Upper lobe of right lung (tissue), 1 donor: ENCODE measurements at regions not wholly inside any gene's neighbourhood (a gene's known extent, or its start where the extent isn't known, plus 50 kb on each side); places are given as distances from the start of the nearest gene placed in this dataset.

Experiments used
- ATAC-seq: fragments of 200-7000 bp; cut with Tn5 transposase; one replicate; pipeline ENCODE4 v1.9.1; 2020; ENCODE audit warnings: mild to moderate bottlenecking, moderate library complexity
- DNase-seq: peaks from one replicate; pipeline ENCODE4 v3.0.0-alpha.2; 2020
- H3K27ac ChIP-seq: fragments of 200-600 bp; one replicate; pipeline ENCODE4 v1.8.0; 2022
- H3K27me3 ChIP-seq: fragments of 200-600 bp; one replicate; pipeline ENCODE4 v1.8.0; 2022; ENCODE audit warnings: mild to moderate bottlenecking
- H3K36me3 ChIP-seq: fragments of 200-600 bp; one replicate; pipeline ENCODE4 v1.8.0; 2022
- H3K4me1 ChIP-seq: fragments of 200-600 bp; one replicate; pipeline ENCODE4 v1.8.0; 2022
- H3K4me3 ChIP-seq: fragments of 200-600 bp; one replicate; pipeline ENCODE4 v1.8.0; 2022; ENCODE audit warnings: mild to moderate bottlenecking
- H3K9me3 ChIP-seq: fragments of 200-600 bp; one replicate; pipeline ENCODE4 v1.8.0; 2022
- intact Hi-C: fragments of 100-400 bp; cut with DNase I; formaldehyde crosslinking; loops from one replicate; pipeline ENCODE4 v1.11.0; 2022
- TF ChIP-seq, protein P1 (sequence below): fragments of 200-600 bp; IDR thresholded peaks from one replicate; pipeline ENCODE4 v1.8.0; 2022; ENCODE audit warnings: antibody characterized with exemption
- donor health status: DM: no; HTN: yes; CAD: no; lungs with severe emphysema.

DNA sequence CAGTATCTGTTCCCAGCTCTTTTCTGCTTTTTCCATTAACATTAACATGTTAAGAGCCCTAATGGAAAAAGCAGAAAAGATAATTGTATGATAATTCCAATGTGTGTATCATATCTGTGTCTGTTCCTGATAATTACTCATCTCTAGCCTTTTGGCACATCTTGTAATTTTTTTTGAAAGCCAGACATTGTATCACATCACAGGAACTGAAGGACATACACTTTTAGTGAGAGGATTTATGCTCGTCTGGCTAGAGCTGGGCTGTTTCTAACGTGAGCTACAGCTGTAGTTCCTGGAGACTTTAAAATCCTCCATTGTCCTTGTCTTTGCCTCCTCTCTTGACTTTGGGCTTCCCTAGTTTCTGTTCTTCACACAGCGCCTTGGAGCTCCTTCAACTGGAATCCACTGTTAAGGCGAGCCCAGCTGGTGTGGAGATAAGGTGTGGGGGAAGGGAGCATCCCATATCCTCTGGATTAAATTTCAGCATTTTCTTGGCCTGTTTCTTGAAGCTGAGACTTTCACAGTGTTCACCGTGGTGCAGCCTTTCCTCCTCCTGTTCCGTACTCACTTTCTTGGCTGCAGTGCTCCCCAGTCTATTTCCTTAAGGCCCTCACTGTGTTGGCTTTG lies 211.5 kb downstream of the GALR1 start:
- H3K36me3 ChIP-seq = no peaks in the 10 kb centered on the region
- ATAC-seq = no peak

DNA sequence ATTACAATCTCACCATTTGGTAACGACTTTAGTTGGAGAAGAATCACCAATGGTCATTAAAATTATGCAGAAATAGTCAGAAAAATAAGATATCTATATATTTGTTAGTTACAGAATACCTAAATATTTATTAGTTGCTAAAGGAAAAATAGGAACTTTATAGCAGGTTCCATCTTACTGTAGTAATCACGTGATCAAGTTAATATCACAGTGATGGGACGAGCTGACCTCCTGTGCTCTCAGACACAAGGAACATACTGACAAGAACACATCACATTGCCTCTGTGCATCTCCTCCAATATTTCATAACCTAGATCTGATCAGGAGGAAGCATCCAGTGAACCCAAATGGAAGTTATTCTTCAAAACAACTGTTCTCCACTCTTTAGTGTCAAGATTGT lies 215.3 kb downstream of the GALR1 start:
- H3K27me3 ChIP-seq = no peaks in the 10 kb centered on the region
- no peak for DNase-seq

More for the DNA sequence above, 211.5 kb downstream of the GALR1 start:
- H3K4me3 ChIP-seq = no peak overlapping the region
- no peaks in the 10 kb centered on the region for H3K9me3 ChIP-seq
- no peaks in the 10 kb centered on the region for H3K27me3 ChIP-seq
- TF ChIP-seq, protein P1, sequence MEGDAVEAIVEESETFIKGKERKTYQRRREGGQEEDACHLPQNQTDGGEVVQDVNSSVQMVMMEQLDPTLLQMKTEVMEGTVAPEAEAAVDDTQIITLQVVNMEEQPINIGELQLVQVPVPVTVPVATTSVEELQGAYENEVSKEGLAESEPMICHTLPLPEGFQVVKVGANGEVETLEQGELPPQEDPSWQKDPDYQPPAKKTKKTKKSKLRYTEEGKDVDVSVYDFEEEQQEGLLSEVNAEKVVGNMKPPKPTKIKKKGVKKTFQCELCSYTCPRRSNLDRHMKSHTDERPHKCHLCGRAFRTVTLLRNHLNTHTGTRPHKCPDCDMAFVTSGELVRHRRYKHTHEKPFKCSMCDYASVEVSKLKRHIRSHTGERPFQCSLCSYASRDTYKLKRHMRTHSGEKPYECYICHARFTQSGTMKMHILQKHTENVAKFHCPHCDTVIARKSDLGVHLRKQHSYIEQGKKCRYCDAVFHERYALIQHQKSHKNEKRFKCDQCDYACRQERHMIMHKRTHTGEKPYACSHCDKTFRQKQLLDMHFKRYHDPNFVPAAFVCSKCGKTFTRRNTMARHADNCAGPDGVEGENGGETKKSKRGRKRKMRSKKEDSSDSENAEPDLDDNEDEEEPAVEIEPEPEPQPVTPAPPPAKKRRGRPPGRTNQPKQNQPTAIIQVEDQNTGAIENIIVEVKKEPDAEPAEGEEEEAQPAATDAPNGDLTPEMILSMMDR = no peak
- no peak for DNase-seq
- intact Hi-C loops = no loop called here
- no peaks in the 10 kb centered on the region for H3K4me1 ChIP-seq
- H3K27ac ChIP-seq = no peak overlapping the region

DNA sequence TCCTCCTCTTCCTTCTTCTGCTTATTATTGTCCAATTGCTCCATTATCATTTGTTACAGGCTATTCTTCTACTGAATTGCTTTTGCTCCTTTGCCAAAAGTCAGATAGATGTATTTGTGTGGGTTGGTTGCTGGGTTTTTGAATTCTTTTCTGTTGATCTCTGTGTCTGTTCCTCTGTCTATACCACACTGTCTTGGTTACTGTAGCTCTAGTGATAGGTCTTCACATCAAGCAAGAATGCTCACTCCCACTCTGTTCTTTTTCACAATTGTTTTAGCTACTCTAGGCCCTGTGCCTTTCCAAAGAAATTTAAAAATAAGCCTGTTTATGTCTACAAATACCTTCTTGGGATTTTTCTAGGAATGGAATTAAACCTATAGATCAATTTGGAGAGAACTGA lies 217.2 kb downstream of the GALR1 start:
- H3K4me3 ChIP-seq = no peak overlapping the region
- H3K27ac ChIP-seq = no peak overlapping the region
- no peaks in the 10 kb centered on the region for H3K9me3 ChIP-seq
- H3K4me1 ChIP-seq = no peaks in the 10 kb centered on the region
- DNase-seq (no peak), ATAC-seq (no peak)
- no peaks in the 10 kb centered on the region for H3K36me3 ChIP-seq
- intact Hi-C loops = no loop called here
- no peaks in the 10 kb centered on the region for H3K27me3 ChIP-seq
- TF ChIP-seq, protein P1 = no peak

More for the DNA sequence above, 215.3 kb downstream of the GALR1 start:
- intact Hi-C loops = no loop called here
- no peak overlapping the region for H3K4me3 ChIP-seq
- TF ChIP-seq, protein P1 = no peak
- no peaks in the 10 kb centered on the region for H3K4me1 ChIP-seq
- H3K36me3 ChIP-seq = no peaks in the 10 kb centered on the region
- ATAC-seq = no peak
- H3K9me3 ChIP-seq = no peaks in the 10 kb centered on the region
- H3K27ac ChIP-seq = no peak overlapping the region

DNA sequence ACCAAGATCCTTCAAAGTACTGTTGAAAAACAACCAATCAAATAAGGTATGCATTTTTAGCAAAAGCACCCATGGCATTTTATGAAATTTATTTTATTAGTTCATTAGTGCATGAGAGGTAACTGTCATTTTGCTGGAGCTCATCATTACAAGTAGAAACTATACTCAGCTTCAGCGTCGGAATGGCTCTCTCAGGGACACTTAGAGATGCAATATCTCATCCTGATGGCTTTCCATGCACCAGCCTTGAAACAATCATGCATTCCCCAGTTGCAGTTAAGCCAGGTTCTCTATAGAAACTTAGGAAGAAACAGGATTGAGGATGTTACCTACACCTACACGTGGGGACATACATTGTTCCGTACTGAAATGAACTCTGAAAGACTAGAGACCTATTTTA lies 219.5 kb downstream of the GALR1 start:
- Histone ChIP-seq H3K4me1 (no peaks in the 10 kb centered on the region), H3K9me3 (no peaks in the 10 kb centered on the region), H3K27me3 (peaks cover 5% of the 10 kb centered on the region), H3K27ac (no peak overlapping the region), H3K36me3 (no peaks in the 10 kb centered on the region), H3K4me3 (no peak overlapping the region)
- intact Hi-C loops = no loop called here
- TF ChIP-seq, protein P1 = no peak
- DNase-seq (no peak), ATAC-seq (no peak)

DNA sequence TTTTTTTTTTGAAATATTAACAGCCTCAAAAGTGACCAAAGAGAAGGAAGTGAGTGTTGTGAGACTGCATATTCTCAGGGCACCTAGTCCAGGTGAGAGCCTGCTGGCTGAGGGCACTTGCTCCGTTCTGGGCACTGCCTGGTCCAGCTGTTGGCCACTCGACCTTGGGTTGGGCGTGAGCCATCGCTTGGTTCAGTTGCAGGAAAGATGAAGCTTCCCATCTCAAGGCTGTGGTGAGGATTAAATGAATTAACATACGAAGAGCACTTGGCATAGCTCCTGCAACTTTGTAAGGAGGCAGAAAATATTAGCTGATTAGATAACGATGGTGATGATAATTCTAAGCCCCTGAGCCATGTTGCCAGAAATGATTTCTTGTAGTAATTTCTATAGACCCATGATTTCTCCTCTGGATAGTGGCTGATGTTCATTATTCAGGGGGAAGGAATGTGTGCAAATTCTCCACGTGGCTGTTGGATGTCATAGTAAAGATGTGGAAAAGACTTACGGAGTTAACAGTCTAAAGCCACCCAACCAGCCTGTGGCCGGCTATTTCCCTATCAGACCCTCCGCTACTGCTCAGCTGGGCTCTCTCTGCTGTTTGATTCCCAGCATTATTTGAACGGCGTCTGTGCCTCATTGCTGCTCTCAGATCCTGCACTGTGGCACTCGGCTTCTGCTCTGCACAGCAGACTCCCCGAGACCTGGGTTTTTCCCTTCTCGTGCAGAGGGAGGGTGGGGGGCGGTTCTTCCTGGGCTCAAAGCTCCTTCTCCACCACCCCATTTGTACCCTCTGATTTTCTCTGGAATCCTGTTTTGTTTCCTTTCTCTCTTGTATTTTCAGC lies 221.1 kb downstream of the GALR1 start:
- no peak for DNase-seq
- Histone ChIP-seq H3K9me3 (no peaks in the 10 kb centered on the region), H3K27ac (no peak overlapping the region), H3K36me3 (no peaks in the 10 kb centered on the region), H3K4me1 (no peaks in the 10 kb centered on the region), H3K27me3 (peaks cover 5% of the 10 kb centered on the region), H3K4me3 (no peak overlapping the region)
- intact Hi-C loops = no loop called here
- ATAC-seq = no peak
- TF ChIP-seq, protein P1 = no peak
